IMR-90 (cell line): ENCODE measurements at regions not wholly inside any gene's neighbourhood (a gene's known extent, or its start where the extent isn't known, plus 50 kb on each side); places are given as distances from the start of the nearest gene placed in this dataset.

Experiments
- ATAC-seq: fragments of 200-7000 bp; cut with Tn5 transposase; 2 replicates; pipeline ENCODE4 v1.9.1; 2020; ENCODE audit warnings: low read depth, mild to moderate bottlenecking, moderate library complexity
- BruUV-seq: library from RNA; stranded (reverse); fragments of 400-500 nt; replicated peaks from 2 replicates; lab custom pipeline; 2021; lab: Mats Ljungman, UMichigan
- CTCF ChIA-PET: fragments of 300-600 bp; formaldehyde crosslinking; extraction: SDS; loops from one replicate; lab custom pipeline; 2021; ENCODE audit warnings: antibody characterized with exemption; lab: Yijun Ruan, JAX
- POLR2A ChIA-PET: fragments of 300-600 bp; sonication (Branson Sonifier 250); formaldehyde crosslinking; loops from one replicate; lab custom pipeline; 2022; ENCODE audit warnings: antibody characterized with exemption; ENCODE audit not compliant: unreplicated experiment; lab: Charles Lee
- DNase-seq: peaks from one replicate; pipeline ENCODE4 v3.0.0; 2013
- H2AFZ ChIP-seq: replicated peaks from 2 replicates; pipeline ENCODE3; 2013; ENCODE audit warnings: low read length, mild to moderate bottlenecking; ENCODE audit not compliant: poor library complexity
- H2AK5ac ChIP-seq: 2 replicates; pipeline ENCODE4 v1.6.1; 2013; ENCODE audit warnings: low read depth, low read length, inconsistent platforms
- H2AK9ac ChIP-seq: replicated peaks from 2 replicates; pipeline ENCODE3; 2013; ENCODE audit warnings: mild to moderate bottlenecking, low read depth, low read length, moderate library complexity; ENCODE audit not compliant: poor library complexity
- H2BK120ac ChIP-seq: 2 replicates; pipeline ENCODE4 v1.6.1; 2013; ENCODE audit warnings: low read depth, low read length, inconsistent platforms
- H2BK15ac ChIP-seq: 3 replicates; pipeline ENCODE4 v1.6.1; 2013; ENCODE audit warnings: low read depth, low read length, inconsistent platforms
- H2BK20ac ChIP-seq: 2 replicates; pipeline ENCODE4 v1.6.1; 2013; ENCODE audit warnings: low read depth, mild to moderate bottlenecking, inconsistent platforms, low read length, moderate library complexity
- H2BK5ac ChIP-seq: 2 replicates; pipeline ENCODE4 v1.6.1; 2013; ENCODE audit warnings: mild to moderate bottlenecking, low read depth, low read length, inconsistent platforms; ENCODE audit not compliant: poor library complexity, severe bottlenecking
- H3K14ac ChIP-seq: replicated peaks from 2 replicates; pipeline ENCODE4 v1.6.1; 2013; ENCODE audit warnings: low read depth, low read length, inconsistent platforms
- H3K18ac ChIP-seq: 2 replicates; pipeline ENCODE4 v1.6.1; 2013; ENCODE audit warnings: low read depth, low read length, control low read depth
- H3K23ac ChIP-seq: 2 replicates; pipeline ENCODE4 v1.6.1; 2013; ENCODE audit warnings: low read depth, low read length, inconsistent platforms
- H3K27ac ChIP-seq: 2 replicates; pipeline ENCODE4 v1.5.1; 2013; ENCODE audit warnings: mild to moderate bottlenecking, control low read depth, low read length; ENCODE audit not compliant: insufficient read depth
- H3K27me3 ChIP-seq: 2 replicates; pipeline ENCODE4 v1.6.1; 2013; ENCODE audit warnings: low read length; ENCODE audit not compliant: control insufficient read depth, insufficient read depth
- H3K36me3 ChIP-seq: 2 replicates; pipeline ENCODE4 v1.6.1; 2013; ENCODE audit warnings: low read length, mixed read lengths; ENCODE audit not compliant: control insufficient read depth, insufficient read depth
- H3K4ac ChIP-seq: 2 replicates; pipeline ENCODE4 v1.6.1; 2013; ENCODE audit warnings: low read depth, low read length, inconsistent platforms
- H3K4me1 ChIP-seq: 2 replicates; pipeline ENCODE4 v1.6.1; 2013; ENCODE audit warnings: low read length, mixed read lengths; ENCODE audit not compliant: control insufficient read depth, insufficient read depth
- H3K4me2 ChIP-seq: 2 replicates; pipeline ENCODE4 v1.6.1; 2013; ENCODE audit warnings: low read depth, mild to moderate bottlenecking, control low read depth, low read length, moderate library complexity
- H3K4me3 ChIP-seq: 2 replicates; pipeline ENCODE4 v1.5.1; 2013; ENCODE audit warnings: low read depth, mild to moderate bottlenecking, control low read depth, low read length, moderate library complexity; ENCODE audit not compliant: insufficient read depth
- H3K56ac ChIP-seq: 2 replicates; pipeline ENCODE4 v1.6.1; 2013; ENCODE audit warnings: low read length, inconsistent platforms; ENCODE audit not compliant: insufficient read depth; ENCODE audit errors: extremely low read depth
- H3K79me1 ChIP-seq, 2 experiments: 2 replicates each; pipeline ENCODE4 v1.6.1; 2013; ENCODE audit warnings: low read length in 2 of 2, inconsistent platforms in 1 of 2, low read depth in 1 of 2
- H3K9ac ChIP-seq: 2 replicates; pipeline ENCODE4 v1.6.1; 2013; ENCODE audit warnings: low read depth, low read length, control low read depth
- H3K9me1 ChIP-seq: 2 replicates; pipeline ENCODE4 v1.6.1; 2013; ENCODE audit warnings: low read length, inconsistent platforms; ENCODE audit not compliant: insufficient read depth
- H3K9me3 ChIP-seq: 2 replicates; pipeline ENCODE4 v1.6.1; 2013; ENCODE audit warnings: low read length; ENCODE audit not compliant: control insufficient read depth, insufficient read depth
- H4K20me1 ChIP-seq: 2 replicates; pipeline ENCODE4 v1.6.1; 2013; ENCODE audit warnings: low read length, inconsistent platforms; ENCODE audit not compliant: insufficient read depth
- H4K5ac ChIP-seq: 2 replicates; pipeline ENCODE4 v1.6.1; 2013; ENCODE audit warnings: mild to moderate bottlenecking, low read depth, low read length, control low read depth
- H4K8ac ChIP-seq, 2 experiments: 2 replicates each; pipeline ENCODE4 v1.6.1; 2013; ENCODE audit warnings: low read depth in 2 of 2, low read length in 2 of 2, control low read depth in 1 of 2, inconsistent platforms in 1 of 2
- H4K91ac ChIP-seq: 2 replicates; pipeline ENCODE4 v1.6.1; 2013; ENCODE audit warnings: low read depth, low read length, inconsistent platforms; ENCODE audit not compliant: insufficient read depth
- CEBPB ChIP-seq: IDR thresholded peaks from 2 replicates; pipeline ENCODE4 v1.6.1; 2012; ENCODE audit warnings: low read depth, low read length, improper control_type of control experiment
- CHD1 ChIP-seq: IDR thresholded peaks from 2 replicates; pipeline ENCODE4 v1.6.1; 2012; ENCODE audit warnings: low read depth, low read length, improper control_type of control experiment
- RAD21 ChIP-seq: IDR thresholded peaks from 2 replicates; pipeline ENCODE4 v1.6.1; 2012; ENCODE audit warnings: low read length, improper control_type of control experiment
- RCOR1 ChIP-seq: IDR thresholded peaks from 2 replicates; pipeline ENCODE4 v1.6.1; 2012; ENCODE audit warnings: mild to moderate bottlenecking, low read length, improper control_type of control experiment; ENCODE audit not compliant: insufficient replicate concordance
- WGBS, 2 experiments: methylation state at CpG; one replicate each; pipeline versions ENCODE4 v1.1.5 to v1.1.7; 2013; ENCODE audit warnings: missing lambda C conversion rate in 2 of 2; ENCODE audit not compliant: insufficient read length in 1 of 2; ENCODE audit errors: extremely low coverage in 2 of 2; 5-methylcytosine and 5-hydroxymethylcytosine counted together
- dilution Hi-C: fragments of 300-500 bp; cut with HindIII; formaldehyde crosslinking; loops from one replicate; pipeline ENCODE4 v1.14.3; 2018; ENCODE audit warnings: low sequenced_read_pairs; ENCODE audit not compliant: unreplicated experiment
- in situ Hi-C: fragments of 300-500 bp; cut with MboI; formaldehyde crosslinking; loops from 3 replicates; pipeline ENCODE4 v1.14.3; 2019; ENCODE audit warnings: low sequenced_read_pairs, inconsistent platforms, mixed read lengths
- intact Hi-C: fragments of 100-400 bp; cut with micrococcal nuclease; formaldehyde crosslinking; loops from 2 replicates; pipeline ENCODE4 v1.10.0; 2022

DNA sequence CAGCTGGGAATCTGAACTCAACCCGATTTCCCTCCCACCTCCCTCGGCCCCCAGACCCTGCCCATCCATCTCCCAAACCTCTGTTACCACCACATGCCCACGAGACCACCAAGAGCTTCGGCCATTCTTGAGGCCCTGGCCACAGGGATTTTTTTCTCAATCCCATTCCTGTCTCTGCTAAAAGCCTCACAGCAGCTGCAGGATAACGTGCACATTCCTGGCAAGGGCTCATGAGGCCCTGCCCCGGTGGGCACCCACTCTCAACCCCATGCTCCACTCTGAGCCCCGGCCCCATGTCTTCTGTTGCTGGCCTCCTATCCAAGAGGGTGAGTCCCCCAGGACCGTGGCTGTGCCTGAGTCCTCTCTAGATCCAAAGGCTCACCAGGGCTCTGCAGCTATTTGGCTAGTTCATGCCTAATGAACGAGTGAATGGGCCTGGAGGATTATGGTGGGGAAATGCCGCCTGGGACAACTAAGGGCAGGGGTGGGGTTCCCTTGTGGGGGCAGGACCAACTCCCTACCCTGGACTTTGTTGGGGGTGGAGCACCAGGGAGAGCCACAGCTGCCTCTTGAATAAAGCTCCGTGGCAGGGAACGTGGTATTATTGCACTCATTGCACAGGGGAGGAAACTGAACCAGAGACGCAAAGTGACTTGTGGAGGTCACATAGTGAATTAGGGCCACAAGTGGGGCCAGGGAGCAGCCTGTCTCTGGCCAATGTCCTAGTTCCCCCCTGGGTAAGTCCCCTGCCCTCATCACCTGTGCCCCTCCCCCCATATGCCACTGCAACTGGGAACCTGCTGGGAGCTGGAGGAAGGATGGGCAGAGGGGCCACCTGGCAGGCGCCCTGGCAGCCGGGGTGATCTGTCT lies 113.8 kb upstream of the SMURF2 start:
- H2BK20ac ChIP-seq: peak overlapping the region; percentile 35; the same call in 1 of the 2 replicates
- H3K27ac ChIP-seq: no peak overlapping the region
- peak overlapping the region in 1 of 2 experiments; percentile 33; a peak in 1 of 4 replicates for H4K8ac ChIP-seq
- dilution Hi-C loops: no loop called here
- no peak overlapping the region for H3K18ac ChIP-seq
- H3K4me2 ChIP-seq: no peak overlapping the region
- H3K14ac ChIP-seq: 0 out of 2 replicates have a peak overlapping the region, but pooled peaks have one; percentile 41
- ATAC-seq (no peak), DNase-seq (no peak)
- H3K9me3 ChIP-seq: no peaks in the 10 kb centered on the region
- H2BK5ac ChIP-seq: no peak overlapping the region
- no peak overlapping the region for H4K5ac ChIP-seq
- peak overlapping the region; percentile 28 for H2AK9ac ChIP-seq
- peaks cover 11% of the 10 kb centered on the region for H3K4me1 ChIP-seq
- no peaks in the 10 kb centered on the region; the same call in 1 of the 2 replicates for H3K27me3 ChIP-seq
- intact Hi-C loops: loop anchor here (2.0 to 10.0 kb wide), 2 partner anchors 185 to 419 kb away; no protein-coding TSS in a partner anchor
- no peak overlapping the region for H3K4me3 ChIP-seq
- H2BK15ac ChIP-seq: peak overlapping the region; percentile 31; the same call in 1 of the 3 replicates
- H3K4ac ChIP-seq: peak overlapping the region; percentile 56
- CTCF ChIA-PET: no interaction called here
- peak overlapping the region; percentile 74 for H2BK120ac ChIP-seq
- H4K20me1 ChIP-seq: no peaks in the 10 kb centered on the region
- POLR2A ChIA-PET: no interaction called here
- TF ChIP-seq RAD21 (no peak), CHD1 (no peak), CEBPB (no peak), RCOR1 (no peak)
- H3K23ac ChIP-seq: no peak overlapping the region
- BruUV-seq: no TSS peak
- peaks cover 7% of the 10 kb centered on the region; the same call in 1 of the 2 replicates for H3K36me3 ChIP-seq
- H4K91ac ChIP-seq: no peak overlapping the region
- in situ Hi-C loops: no loop called here
- no peak overlapping the region for H3K9ac ChIP-seq
- H2AFZ ChIP-seq: no peak overlapping the region
- H2AK5ac ChIP-seq: peak overlapping the region; percentile 92
- H3K79me1 ChIP-seq: peaks cover 0 to 40% of the 10 kb centered on the region in 2 experiments; a peak in 1 of 4 replicates
- WGBS, 2 experiments: 96% methylated on average over 5 of the region's 15 CpGs; no CpG with 5 or more reads in 1 of the 2 experiments
- peaks cover 8% of the 10 kb centered on the region; the same call in 1 of the 2 replicates for H3K9me1 ChIP-seq
- H3K56ac ChIP-seq: no peak overlapping the region
